ENCODE measurements at regions not wholly inside any gene's neighbourhood (a gene's known extent, or its start where the extent isn't known, plus 50 kb on each side); places are given as distances from the start of the nearest gene placed in this dataset.
A peak's percentile ranks its signal among the peaks of the same experiment; 100 is the strongest.

DNA sequence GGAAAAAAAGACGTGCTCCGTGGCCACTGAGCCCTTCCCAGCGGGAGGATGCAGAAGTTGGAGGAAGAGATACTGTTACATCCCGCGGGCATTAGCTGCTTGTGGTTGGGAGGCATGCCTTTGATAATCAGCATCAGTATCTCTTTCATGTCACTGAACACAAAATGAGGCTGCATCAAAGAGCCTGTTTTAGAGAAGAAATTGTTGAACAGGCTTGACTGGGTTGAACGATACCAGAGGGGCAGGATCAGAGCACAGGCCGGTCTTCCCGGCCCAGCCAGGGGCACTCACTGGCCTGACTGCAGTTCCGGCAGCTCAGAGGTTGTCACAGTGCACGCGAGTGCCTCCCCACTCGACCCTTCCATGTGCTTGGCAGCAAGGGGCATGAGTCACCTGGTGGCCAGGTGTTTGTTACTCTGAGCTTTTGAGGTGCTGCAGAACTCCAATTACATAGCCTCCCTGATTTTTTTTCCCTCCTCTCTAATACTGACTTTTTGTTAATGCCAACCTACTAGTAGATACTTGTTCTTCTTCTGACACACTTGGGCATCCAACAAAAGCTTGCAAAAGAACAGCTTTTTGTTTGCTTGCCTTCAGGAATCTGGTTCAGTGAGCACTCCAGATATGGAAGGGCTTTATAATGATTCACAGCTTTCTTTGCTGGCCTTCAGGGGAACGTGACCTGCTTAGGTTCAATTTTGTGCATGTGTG lies 121.6 kb downstream of the VAPA start:
- H3K4me3 ChIP-seq (ENCODE audit: low read depth, low read length) = no peak overlapping the region
- no peaks in the 10 kb centered on the region for H3K36me3 ChIP-seq (replicated peaks)
- H3K27me3 ChIP-seq (replicated peaks) = no peaks in the 10 kb centered on the region
- TF ChIP-seq CTCF (IDR thresholded peaks at IDR 0.05; ENCODE audit: low read depth, low read length, missing control alignments) = no peak
- no peak overlapping the region for H3K27ac ChIP-seq
- in situ Hi-C loops (cut with HindIII; ENCODE audit: low pct_ligation_motif_present, low sequenced_read_pairs) = no loop called here
- DNase-seq = no peak

GRCh38 chr18:10036479-10036878 lies 122.7 kb downstream of the VAPA start:
- Histone ChIP-seq H3K27ac (no peak overlapping the region), H3K4me3 (ENCODE audit: low read depth, low read length) (no peak overlapping the region), H3K36me3 (replicated peaks) (no peaks in the 10 kb centered on the region), H3K27me3 (replicated peaks) (no peaks in the 10 kb centered on the region)
- DNase-seq = no peak
- in situ Hi-C loops (cut with HindIII; ENCODE audit: low pct_ligation_motif_present, low sequenced_read_pairs) = no loop called here
- TF ChIP-seq CTCF (IDR thresholded peaks at IDR 0.05; ENCODE audit: low read depth, low read length, missing control alignments) = no peak

GRCh38 chr18:10037181-10037580 lies 123.4 kb downstream of the VAPA start:
- in situ Hi-C loops (cut with HindIII; ENCODE audit: low pct_ligation_motif_present, low sequenced_read_pairs) = no loop called here
- no peaks in the 10 kb centered on the region for H3K36me3 ChIP-seq (replicated peaks)
- no peak overlapping the region for H3K27ac ChIP-seq
- no peak overlapping the region for H3K4me3 ChIP-seq (ENCODE audit: low read depth, low read length)
- H3K27me3 ChIP-seq (replicated peaks) = no peaks in the 10 kb centered on the region
- no peak for DNase-seq
- no peak for TF ChIP-seq CTCF (IDR thresholded peaks at IDR 0.05; ENCODE audit: low read depth, low read length, missing control alignments)

GRCh38 chr18:10038268-10038667 lies 124.5 kb downstream of the VAPA start:
- Histone ChIP-seq H3K27me3 (replicated peaks) (no peaks in the 10 kb centered on the region), H3K36me3 (replicated peaks) (no peaks in the 10 kb centered on the region), H3K27ac (no peak overlapping the region), H3K4me3 (ENCODE audit: low read depth, low read length) (no peak overlapping the region)
- DNase-seq = no peak
- peak; percentile 15 for TF ChIP-seq CTCF (IDR thresholded peaks at IDR 0.05; ENCODE audit: low read depth, low read length, missing control alignments)
- in situ Hi-C loops (cut with HindIII; ENCODE audit: low pct_ligation_motif_present, low sequenced_read_pairs) = no loop called here

GRCh38 chr18:10040287-10041011 lies 126.6 kb downstream of the VAPA start:
- in situ Hi-C loops (cut with HindIII; ENCODE audit: low pct_ligation_motif_present, low sequenced_read_pairs) = no loop called here
- Histone ChIP-seq H3K4me3 (ENCODE audit: low read depth, low read length) (no peak overlapping the region), H3K27me3 (replicated peaks) (no peaks in the 10 kb centered on the region), H3K36me3 (replicated peaks) (no peaks in the 10 kb centered on the region), H3K27ac (peak overlapping the region; percentile 72)
- DNase-seq = peak; percentile 61
- TF ChIP-seq CTCF (IDR thresholded peaks at IDR 0.05; ENCODE audit: low read depth, low read length, missing control alignments) = no peak

All from brain microvascular endothelial cell (primary cell).